Naive thymus-derived CD4-positive, alpha-beta T cell (primary cell): ENCODE measurements at regions not wholly inside any gene's neighbourhood (a gene's known extent, or its start where the extent isn't known, plus 50 kb on each side); places are given as distances from the start of the nearest gene placed in this dataset.

Source experiments
- ATAC-seq: fragments of 150-1000 bp; cut with Tn5 transposase; 2 replicates; pipeline ENCODE4 v1.10.0; 2021; ENCODE audit warnings: mild to moderate bottlenecking, moderate library complexity
- CTCF ChIA-PET: fragments of 350-600 bp; sonication (Branson Sonifier 250); formaldehyde crosslinking; loops from one replicate; lab custom pipeline; 2021; ENCODE audit warnings: antibody characterized with exemption; lab: Charles Lee
- POLR2A ChIA-PET: fragments of 350-600 bp; sonication (Branson Sonifier 250); formaldehyde crosslinking; loops from one replicate; lab custom pipeline; 2021; ENCODE audit warnings: antibody characterized with exemption, inconsistent platforms; lab: Charles Lee
- DNase-seq, 9 donors: peaks; one replicate each; pipeline versions ENCODE4 v3.0.0 to v3.0.0-alpha.2; 2020 to 2022; ENCODE audit warnings: mixed read lengths in 1 of 9
- H3K27ac ChIP-seq: one replicate; pipeline ENCODE4 v1.7.0; 2013; ENCODE audit warnings: mild to moderate bottlenecking, low read depth, low read length, moderate library complexity
- H3K27me3 ChIP-seq, 2 donors: one replicate each; pipeline ENCODE4 v1.7.0; 2013; ENCODE audit warnings: low read length in 2 of 2, mild to moderate bottlenecking in 2 of 2, moderate library complexity in 2 of 2; ENCODE audit not compliant: control insufficient read depth in 2 of 2, insufficient read depth in 2 of 2
- H3K36me3 ChIP-seq, 3 experiments: 1 replicate in 2 of 3; 2 replicates in 1 of 3; pipeline ENCODE4 v1.7.0; 2013; ENCODE audit warnings: low read length in 3 of 3, mild to moderate bottlenecking in 3 of 3, moderate library complexity in 1 of 3; ENCODE audit not compliant: insufficient read depth in 3 of 3, control insufficient read depth in 2 of 3
- H3K4me1 ChIP-seq, 2 donors: one replicate each; pipeline ENCODE4 v1.7.0; 2013; ENCODE audit warnings: low read length in 2 of 2, mild to moderate bottlenecking in 2 of 2, moderate library complexity in 1 of 2; ENCODE audit not compliant: control insufficient read depth in 2 of 2, insufficient read depth in 2 of 2
- H3K4me3 ChIP-seq: 2 replicates; pipeline ENCODE4 v1.7.0; 2013; ENCODE audit warnings: mild to moderate bottlenecking, low read length
- H3K9me3 ChIP-seq, 3 experiments: 1 replicate in 2 of 3; 2 replicates in 1 of 3; pipeline ENCODE4 v1.7.0; 2013; ENCODE audit warnings: low read length in 3 of 3; ENCODE audit not compliant: control insufficient read depth in 2 of 3
- H3K27ac Mint-ChIP-seq, 9 donors: one replicate each; pipeline ENCODE4 v1.8.0; 2020 to 2022; ENCODE audit warnings: mixed read lengths in 9 of 9, mild to moderate bottlenecking in 8 of 9, moderate library complexity in 5 of 9, inconsistent platforms in 2 of 9
- H3K27me3 Mint-ChIP-seq, 5 donors: one replicate each; pipeline ENCODE4 v1.8.0; 2021 to 2022; ENCODE audit warnings: mixed read lengths in 5 of 5, mild to moderate bottlenecking in 1 of 5
- H3K36me3 Mint-ChIP-seq, 5 donors: one replicate each; pipeline ENCODE4 v1.8.0; 2020 to 2022; ENCODE audit warnings: mixed read lengths in 5 of 5, mild to moderate bottlenecking in 3 of 5, inconsistent platforms in 1 of 5
- H3K4me1 Mint-ChIP-seq, 7 donors: one replicate each; pipeline ENCODE4 v1.8.0; 2020 to 2022; ENCODE audit warnings: mixed read lengths in 7 of 7, mild to moderate bottlenecking in 3 of 7, inconsistent platforms in 1 of 7
- H3K4me3 Mint-ChIP-seq, 10 donors: one replicate each; pipeline ENCODE4 v1.8.0; 2020 to 2022; ENCODE audit warnings: mild to moderate bottlenecking in 10 of 10, mixed read lengths in 10 of 10, moderate library complexity in 6 of 10, inconsistent platforms in 2 of 10
- H3K9me3 Mint-ChIP-seq, 11 donors: one replicate each; pipeline ENCODE4 v1.8.0; 2020 to 2022; ENCODE audit warnings: mixed read lengths in 11 of 11, mild to moderate bottlenecking in 4 of 11, inconsistent platforms in 1 of 11, moderate library complexity in 1 of 11
- intact Hi-C, 2 donors: fragments of 100-400 bp; cut with micrococcal nuclease; formaldehyde crosslinking; loops; one replicate each; pipeline ENCODE4 v1.15.1; 2023

- ChIA-PET CTCF (no interaction called here), POLR2A (no interaction called here)
- Mint-ChIP-seq H3K36me3 (peaks cover 0 to 4% (median 0%) of the 10 kb centered on the region in 5 donors), H3K4me1 (no peaks in the 10 kb centered on the region), H3K9me3 (peaks cover 0 to 4% (median 0%) of the 10 kb centered on the region in 11 donors), H3K27me3 (peaks cover 0 to 22% (median 9%) of the 10 kb centered on the region in 5 donors), H3K27ac (no peak overlapping the region), H3K4me3 (no peak overlapping the region)
- Histone ChIP-seq H3K27me3 (no peaks in the 10 kb centered on the region), H3K4me3 (no peak overlapping the region), H3K9me3 (no peaks in the 10 kb centered on the region), H3K36me3 (no peaks in the 10 kb centered on the region), H3K27ac (no peak overlapping the region), H3K4me1 (no peaks in the 10 kb centered on the region)
- ATAC-seq (no peak), DNase-seq (no peak)
- intact Hi-C loops = no loop called here
Measured at GRCh38 chr9:99425124-99425523, 203.0 kb downstream of the SEC61B start.

GRCh38 chr9:99425923-99426842, 204.1 kb downstream of the SEC61B start:
- H3K27ac Mint-ChIP-seq = no peak overlapping the region
- ChIA-PET POLR2A (no interaction called here), CTCF (no interaction called here)
- peaks cover 0 to 4% (median 0%) of the 10 kb centered on the region in 11 donors for H3K9me3 Mint-ChIP-seq
- Histone ChIP-seq H3K4me3 (no peak overlapping the region), H3K27ac (no peak overlapping the region), H3K4me1 (no peaks in the 10 kb centered on the region), H3K36me3 (no peaks in the 10 kb centered on the region), H3K27me3 (no peaks in the 10 kb centered on the region), H3K9me3 (no peaks in the 10 kb centered on the region)
- peaks cover 0 to 4% (median 0%) of the 10 kb centered on the region in 5 donors for H3K36me3 Mint-ChIP-seq
- intact Hi-C loops = no loop called here
- no peak overlapping the region for H3K4me3 Mint-ChIP-seq
- peaks cover 0 to 22% (median 9%) of the 10 kb centered on the region in 5 donors for H3K27me3 Mint-ChIP-seq
- no peaks in the 10 kb centered on the region for H3K4me1 Mint-ChIP-seq
- DNase-seq = no peak
- no peak for ATAC-seq

- Histone ChIP-seq H3K27ac (no peak overlapping the region), H3K9me3 (no peaks in the 10 kb centered on the region), H3K4me3 (no peak overlapping the region), H3K27me3 (no peaks in the 10 kb centered on the region), H3K4me1 (no peaks in the 10 kb centered on the region), H3K36me3 (no peaks in the 10 kb centered on the region)
- peaks cover 0 to 4% (median 0%) of the 10 kb centered on the region in 11 donors for H3K9me3 Mint-ChIP-seq
- DNase-seq = no peak
- peaks cover 0 to 22% (median 9%) of the 10 kb centered on the region in 5 donors for H3K27me3 Mint-ChIP-seq
- intact Hi-C loops = no loop called here
- H3K36me3 Mint-ChIP-seq = peaks cover 0 to 4% (median 0%) of the 10 kb centered on the region in 5 donors
- no peak overlapping the region for H3K27ac Mint-ChIP-seq
- no peak overlapping the region for H3K4me3 Mint-ChIP-seq
- ChIA-PET POLR2A (no interaction called here), CTCF (no interaction called here)
- no peak for ATAC-seq
- no peaks in the 10 kb centered on the region for H3K4me1 Mint-ChIP-seq
Measured at GRCh38 chr9:99427260-99427659, 205.2 kb downstream of the SEC61B start.

- Histone ChIP-seq H3K36me3 (no peaks in the 10 kb centered on the region), H3K4me1 (no peaks in the 10 kb centered on the region), H3K27ac (no peak overlapping the region), H3K4me3 (no peak overlapping the region), H3K9me3 (no peaks in the 10 kb centered on the region), H3K27me3 (no peaks in the 10 kb centered on the region)
- no peak overlapping the region for H3K4me3 Mint-ChIP-seq
- H3K27ac Mint-ChIP-seq = no peak overlapping the region
- CTCF ChIA-PET = no interaction called here
- peaks cover 0 to 19% (median 9%) of the 10 kb centered on the region in 5 donors for H3K27me3 Mint-ChIP-seq
- peaks cover 0 to 15% (median 0%) of the 10 kb centered on the region in 7 donors for H3K4me1 Mint-ChIP-seq
- peaks cover 0 to 4% (median 0%) of the 10 kb centered on the region in 5 donors for H3K36me3 Mint-ChIP-seq
- ATAC-seq = peak; percentile 67
- POLR2A ChIA-PET = no interaction called here
- peaks cover 0 to 4% (median 0%) of the 10 kb centered on the region in 11 donors for H3K9me3 Mint-ChIP-seq
- intact Hi-C loops = no loop called here
- no peak for DNase-seq
Measured at GRCh38 chr9:99430301-99430700, 208.2 kb downstream of the SEC61B start.

DNA sequence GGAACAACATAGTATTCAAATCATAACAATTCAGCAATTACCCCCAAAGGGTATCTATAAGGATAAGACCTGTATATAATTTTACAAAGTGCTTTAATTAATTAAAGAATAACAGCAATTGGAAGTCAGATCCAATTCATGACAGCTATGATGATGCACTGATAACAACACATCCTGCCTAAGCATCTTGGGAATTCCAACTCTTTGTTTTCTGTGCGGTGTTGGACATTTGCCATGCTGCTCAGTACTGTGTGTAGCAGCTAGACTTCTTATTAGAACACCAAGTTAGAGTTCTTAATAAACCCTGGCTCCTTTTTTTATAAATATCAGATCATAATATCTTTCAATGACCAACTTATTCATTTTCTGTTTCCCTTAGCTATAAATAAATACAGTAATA, 209.0 kb downstream of the SEC61B start:
- intact Hi-C loops = no loop called here
- H3K9me3 Mint-ChIP-seq = peaks cover 0 to 4% (median 0%) of the 10 kb centered on the region in 11 donors
- DNase-seq = no peak
- no peak overlapping the region for H3K27ac Mint-ChIP-seq
- Histone ChIP-seq H3K4me3 (no peak overlapping the region), H3K36me3 (no peaks in the 10 kb centered on the region), H3K27ac (no peak overlapping the region), H3K9me3 (no peaks in the 10 kb centered on the region), H3K4me1 (no peaks in the 10 kb centered on the region), H3K27me3 (no peaks in the 10 kb centered on the region)
- no peak for ATAC-seq
- peaks cover 0 to 16% (median 9%) of the 10 kb centered on the region in 5 donors for H3K27me3 Mint-ChIP-seq
- H3K36me3 Mint-ChIP-seq = peaks cover 0 to 4% (median 0%) of the 10 kb centered on the region in 5 donors
- POLR2A ChIA-PET = no interaction called here
- H3K4me3 Mint-ChIP-seq = no peak overlapping the region
- CTCF ChIA-PET = no interaction called here
- peaks cover 0 to 15% (median 0%) of the 10 kb centered on the region in 7 donors for H3K4me1 Mint-ChIP-seq

DNA sequence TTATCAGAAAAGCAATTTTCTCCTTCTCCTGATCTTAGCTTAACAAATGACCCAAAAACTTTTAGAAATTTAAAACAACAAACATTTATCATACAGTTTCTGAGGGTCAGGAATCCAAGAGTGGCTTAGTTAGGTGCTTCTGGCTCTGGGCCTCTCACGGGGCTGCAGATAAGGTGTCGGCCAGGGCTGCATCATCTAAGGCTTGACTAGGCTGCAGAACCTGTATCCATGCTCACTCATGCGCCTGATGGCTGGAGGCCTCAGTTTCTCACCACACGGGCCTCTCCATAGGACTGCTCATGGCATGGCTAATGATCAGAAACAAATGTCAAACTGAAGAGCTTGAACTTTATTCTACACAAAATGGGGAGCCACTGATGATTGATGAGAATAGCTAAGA, 210.0 kb downstream of the SEC61B start:
- Histone ChIP-seq H3K9me3 (no peaks in the 10 kb centered on the region), H3K27ac (no peak overlapping the region), H3K27me3 (no peaks in the 10 kb centered on the region), H3K36me3 (no peaks in the 10 kb centered on the region), H3K4me1 (no peaks in the 10 kb centered on the region), H3K4me3 (no peak overlapping the region)
- no peak for DNase-seq
- intact Hi-C loops = no loop called here
- H3K27me3 Mint-ChIP-seq = peaks cover 0 to 9% (median 5%) of the 10 kb centered on the region in 5 donors
- peaks cover 0 to 4% (median 0%) of the 10 kb centered on the region in 5 donors for H3K36me3 Mint-ChIP-seq
- CTCF ChIA-PET = no interaction called here
- peak overlapping the region in 1 of 9 donors; percentile 40 for H3K27ac Mint-ChIP-seq
- H3K4me3 Mint-ChIP-seq = no peak overlapping the region
- ATAC-seq = no peak
- H3K9me3 Mint-ChIP-seq = peaks cover 0 to 4% (median 0%) of the 10 kb centered on the region in 11 donors
- POLR2A ChIA-PET = no interaction called here
- H3K4me1 Mint-ChIP-seq = peaks cover 0 to 15% (median 0%) of the 10 kb centered on the region in 7 donors
